ENCODE measurements at regions not wholly inside any gene's neighbourhood (a gene's known extent, or its start where the extent isn't known, plus 50 kb on each side); places are given as distances from the start of the nearest gene placed in this dataset.
"Not testable (repeated sequence)": the region's sequence is repeated elsewhere in the genome, so short reads cannot be mapped to it uniquely, and the experiment has no call there.

- not testable (repeated sequence) for TF ChIP-seq RAD21 (IDR thresholded peaks at IDR 0.05; ENCODE audit: low read length); CTCF (conservative IDR thresholded peaks at IDR 0.05; ENCODE audit: low read depth, low read length); POLR2A (IDR thresholded peaks at IDR 0.05; ENCODE audit: low read depth, low read length); CEBPB (IDR thresholded peaks at IDR 0.05; ENCODE audit: low read depth, low read length); USF2 (IDR thresholded peaks at IDR 0.05; ENCODE audit: low read depth, low read length)
Measured at GRCh38 chr21:10382580-10382979, 138.8 kb upstream of the TPTE start.

All from IMR-90 (cell line).